Peyer's patch (tissue), 4 donors: ENCODE measurements at regions not wholly inside any gene's neighbourhood (a gene's known extent, or its start where the extent isn't known, plus 50 kb on each side); places are given as distances from the start of the nearest gene placed in this dataset.

Experiments used
- DNase-seq, 3 donors: peaks; one replicate each; pipeline ENCODE4 v3.0.0-alpha.2; 2017 to 2019
- H3K27ac ChIP-seq, 4 donors: fragments of 200-600 bp; sonication (generic); one replicate each; pipeline ENCODE4 v1.5.1; 2016 to 2019
- H3K27me3 ChIP-seq, 2 donors: fragments of 200-600 bp; sonication (generic); one replicate each; pipeline ENCODE4 v1.5.1; 2019
- H3K36me3 ChIP-seq, 3 donors: fragments of 200-600 bp; sonication (generic); one replicate each; pipeline ENCODE4 v1.5.1; 2016 to 2019
- H3K4me1 ChIP-seq, 4 donors: fragments of 200-600 bp; sonication (generic); one replicate each; pipeline ENCODE4 v1.5.1; 2016 to 2019
- H3K4me3 ChIP-seq, 4 donors: fragments of 200-600 bp; sonication (generic); 1 replicate in 3 of 4; 2 replicates in 1 of 4; pipeline ENCODE4 v1.5.1; 2016 to 2019; ENCODE audit warnings: mild to moderate bottlenecking in 1 of 4
- H3K9me3 ChIP-seq, 4 donors: fragments of 200-600 bp; sonication (generic); one replicate each; pipeline ENCODE4 v1.5.1; 2016 to 2019; ENCODE audit warnings: mild to moderate bottlenecking in 1 of 4
- CTCF ChIP-seq, 6 experiments: fragments of 450-650 bp in 4 of 6; fragments of 200-600 bp in 2 of 6; sonication (generic) in 1 of 6; IDR thresholded peaks; one replicate each; pipeline ENCODE4 v1.5.1; 2017 to 2019; ENCODE audit warnings: antibody characterized with exemption in 6 of 6, mild to moderate bottlenecking in 3 of 6, moderate library complexity in 1 of 6
- POLR2A ChIP-seq, 2 donors: fragments of 450-650 bp; IDR thresholded peaks; one replicate each; pipeline ENCODE4 v1.5.1; 2017; ENCODE audit warnings: antibody characterized with exemption in 2 of 2, mild to moderate bottlenecking in 2 of 2, moderate library complexity in 2 of 2

DNA sequence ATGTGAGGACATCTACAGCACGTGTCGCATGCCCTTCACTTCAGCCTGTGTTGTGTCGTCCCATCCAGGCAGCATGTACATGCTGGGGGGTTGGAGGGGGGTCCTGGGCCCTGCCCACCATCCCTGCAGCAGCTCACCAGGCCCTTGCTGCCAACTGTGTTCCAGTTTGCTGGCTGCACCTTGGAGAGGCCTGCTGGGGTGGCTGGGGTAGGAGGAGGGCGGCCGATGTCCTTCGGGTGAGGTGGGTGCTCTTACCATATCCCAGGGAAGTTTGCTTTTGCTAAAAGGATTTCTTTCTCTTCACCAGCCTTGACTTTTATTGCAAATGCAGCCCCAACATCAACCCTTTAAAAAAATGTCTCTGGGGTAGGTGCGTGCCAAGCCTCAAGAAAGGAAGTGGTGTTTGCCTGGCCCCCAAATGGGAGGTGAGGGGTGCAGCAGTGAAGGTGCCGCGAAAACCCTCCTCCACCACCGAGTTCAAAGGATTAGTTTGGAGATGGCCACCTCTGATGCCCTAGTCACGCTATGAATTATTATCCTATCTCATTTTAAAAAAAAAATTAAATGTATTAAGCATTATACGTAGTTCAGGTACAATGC is 165.8 kb upstream of the KLF6 start:
- TF ChIP-seq CTCF (IDR thresholded peaks at IDR 0.05): no peak
- TF ChIP-seq POLR2A (IDR thresholded peaks at IDR 0.05): no peak

DNA sequence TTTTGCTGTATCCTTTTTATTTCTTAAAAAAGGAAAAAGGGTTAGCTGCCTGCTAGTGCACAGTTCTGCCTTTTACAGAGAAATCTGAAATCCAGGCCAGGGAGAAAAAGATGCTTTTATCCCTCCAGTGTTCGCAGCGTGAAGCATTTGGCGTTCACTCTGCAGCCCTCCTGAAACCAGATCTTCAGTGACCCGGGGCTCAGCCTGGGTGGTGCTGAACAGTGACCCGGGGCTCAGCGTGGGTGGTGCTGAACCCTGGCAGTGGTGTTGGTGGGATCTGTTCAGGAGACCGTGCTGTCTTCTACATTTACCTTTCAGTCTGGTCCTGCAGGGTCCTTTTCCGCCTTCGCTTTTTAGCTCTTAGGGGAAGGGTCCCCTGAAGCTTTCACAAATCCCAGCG is 164.7 kb upstream of the KLF6 start:
- no peak for TF ChIP-seq POLR2A (IDR thresholded peaks at IDR 0.05)
- no peak for TF ChIP-seq CTCF (IDR thresholded peaks at IDR 0.05)
- no peak for DNase-seq
- Histone ChIP-seq H3K27ac (no peak overlapping the region), H3K9me3 (no peaks in the 10 kb centered on the region), H3K4me1 (peaks cover 0 to 7% (median 1%) of the 10 kb centered on the region in 4 donors), H3K36me3 (no peaks in the 10 kb centered on the region), H3K27me3 (no peaks in the 10 kb centered on the region), H3K4me3 (no peak overlapping the region)

More for the DNA sequence above, 165.8 kb upstream of the KLF6 start:
- Histone ChIP-seq H3K4me1 (peaks cover 0 to 7% (median under 1%) of the 10 kb centered on the region in 4 donors), H3K36me3 (no peaks in the 10 kb centered on the region), H3K9me3 (no peaks in the 10 kb centered on the region), H3K27ac (no peak overlapping the region), H3K27me3 (no peaks in the 10 kb centered on the region), H3K4me3 (no peak overlapping the region)
- no peak for DNase-seq

DNA sequence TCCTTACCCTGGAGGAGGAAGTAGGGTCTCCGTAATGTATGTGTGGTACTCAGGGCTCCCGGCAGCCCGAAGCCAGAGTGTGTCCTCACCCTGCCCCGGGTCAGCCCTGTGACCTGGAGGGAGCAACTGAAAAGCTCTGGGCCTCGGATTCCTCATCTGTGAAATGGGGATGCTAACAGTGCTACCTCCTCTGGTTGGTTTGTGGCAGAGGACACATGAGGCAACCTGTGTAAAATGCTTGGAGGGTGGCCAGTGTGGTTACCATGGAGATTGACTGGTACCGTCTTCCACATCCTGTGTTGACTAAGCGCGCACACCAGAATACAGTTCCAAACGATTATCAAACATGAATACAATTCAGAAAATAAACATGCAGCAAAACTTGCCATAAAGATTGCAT is 163.8 kb upstream of the KLF6 start:
- DNase-seq: peak in 2 of 3 donors; percentile 62 to 85
- peaks cover 0 to 7% (median 1%) of the 10 kb centered on the region in 4 donors for H3K4me1 ChIP-seq
- H3K9me3 ChIP-seq: no peaks in the 10 kb centered on the region
- H3K27ac ChIP-seq: peak overlapping the region in 1 of 4 donors; percentile 67
- H3K4me3 ChIP-seq: no peak overlapping the region
- H3K36me3 ChIP-seq: no peaks in the 10 kb centered on the region
- no peaks in the 10 kb centered on the region for H3K27me3 ChIP-seq
- no peak for TF ChIP-seq CTCF (IDR thresholded peaks at IDR 0.05)
- TF ChIP-seq POLR2A (IDR thresholded peaks at IDR 0.05): no peak

DNA sequence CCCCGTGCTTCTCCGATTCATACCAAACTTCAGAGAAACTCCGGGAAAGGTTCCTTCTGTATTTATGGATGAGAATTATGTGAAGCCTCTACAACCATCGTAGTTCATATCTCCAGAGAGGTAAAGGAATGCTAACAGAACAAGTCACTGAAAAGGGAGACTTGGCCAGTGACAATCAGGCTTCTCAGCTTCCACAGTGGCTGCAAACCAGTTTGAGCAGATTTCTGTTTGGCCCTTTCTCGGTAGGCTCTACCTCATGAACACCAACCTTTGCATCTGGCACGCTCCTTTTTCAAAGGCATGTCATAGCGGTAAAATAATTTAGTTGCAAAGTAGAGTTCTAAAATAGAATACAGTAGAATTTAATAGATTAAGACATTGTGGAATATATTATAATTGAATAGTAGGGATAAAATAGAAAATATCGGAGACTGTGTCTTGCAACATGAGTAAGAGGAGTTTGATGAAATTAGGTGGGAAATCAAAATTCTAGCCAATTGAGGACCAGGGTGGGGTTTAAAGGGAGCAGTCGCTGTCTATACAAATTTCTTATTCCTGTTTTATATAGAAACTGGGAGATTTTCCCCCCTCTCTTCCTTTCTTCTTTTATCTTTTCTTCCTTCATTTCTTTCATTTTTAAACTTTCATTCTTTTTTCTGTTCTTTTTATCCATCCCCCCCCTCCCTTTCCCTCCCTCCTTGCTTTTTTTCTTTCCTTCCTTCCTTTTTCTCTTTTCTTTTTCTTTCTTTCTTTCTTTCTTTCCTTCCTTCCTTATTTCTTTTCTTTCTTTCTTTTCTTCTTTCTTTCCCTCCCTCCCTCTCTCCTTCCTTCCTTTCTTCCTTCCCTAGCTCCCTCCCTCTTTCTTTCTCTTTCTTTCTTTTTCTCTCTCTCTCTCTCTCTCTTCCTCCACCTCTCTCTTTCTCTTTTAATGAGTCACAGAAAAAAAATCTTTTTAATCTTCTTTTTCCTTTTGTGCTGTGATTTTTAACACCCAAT is 161.5 kb upstream of the KLF6 start:
- no peaks in the 10 kb centered on the region for H3K36me3 ChIP-seq
- no peaks in the 10 kb centered on the region for H3K9me3 ChIP-seq
- no peak overlapping the region for H3K4me3 ChIP-seq
- H3K4me1 ChIP-seq: peaks cover 0 to 7% (median 1%) of the 10 kb centered on the region in 4 donors
- no peak for DNase-seq
- peak overlapping the region; percentile 7 to 79 (median 32) for H3K27ac ChIP-seq
- TF ChIP-seq POLR2A (IDR thresholded peaks at IDR 0.05) (no peak), CTCF (IDR thresholded peaks at IDR 0.05) (no peak)
- no peaks in the 10 kb centered on the region for H3K27me3 ChIP-seq

GRCh38 chr10:3945026-3945425 is 160.0 kb upstream of the KLF6 start:
- Histone ChIP-seq H3K9me3 (no peaks in the 10 kb centered on the region), H3K27me3 (no peaks in the 10 kb centered on the region), H3K36me3 (no peaks in the 10 kb centered on the region), H3K4me1 (peaks cover 0 to 7% (median 1%) of the 10 kb centered on the region in 4 donors), H3K4me3 (no peak overlapping the region), H3K27ac (peak overlapping the region in 2 of 4 donors; percentile 17 to 40)
- TF ChIP-seq CTCF (IDR thresholded peaks at IDR 0.05) (no peak), POLR2A (IDR thresholded peaks at IDR 0.05) (no peak)
- no peak for DNase-seq
